ENCODE measurements at regions not wholly inside any gene's neighbourhood (a gene's known extent, or its start where the extent isn't known, plus 50 kb on each side); places are given as distances from the start of the nearest gene placed in this dataset.
A peak's percentile ranks its signal among the peaks of the same experiment; 100 is the strongest.

DNA sequence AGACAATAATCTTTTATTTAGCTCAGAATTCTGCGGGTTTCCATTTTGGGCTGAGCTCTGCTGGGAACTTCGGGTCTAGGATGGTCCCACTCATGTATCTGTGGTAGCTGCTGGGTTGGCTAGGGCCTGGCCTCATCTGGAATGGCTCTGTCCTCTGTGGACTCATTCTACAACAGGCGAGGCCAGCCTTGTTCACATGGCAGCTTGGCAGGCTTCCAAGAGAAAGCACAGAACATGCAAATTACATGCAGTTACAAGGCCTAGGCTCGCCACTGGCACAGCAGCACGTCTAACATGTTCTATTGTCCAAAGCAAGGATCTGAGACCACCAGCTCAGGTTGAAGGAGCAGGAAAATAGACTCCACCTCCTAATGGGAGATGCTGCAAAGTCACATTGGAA, 431.4 kb downstream of the PDCD6IP start:
- no peaks in the 10 kb centered on the region for H3K36me3 Mint-ChIP-seq
- no peaks in the 10 kb centered on the region for H3K9me3 Mint-ChIP-seq
- intact Hi-C loops (cut with micrococcal nuclease): no loop called here
- no peaks in the 10 kb centered on the region for H3K27me3 Mint-ChIP-seq
- ChIA-PET POLR2A (no interaction called here), CTCF (no interaction called here)
- H3K27ac Mint-ChIP-seq: no peak overlapping the region
- DNase-seq: no peak
- no peaks in the 10 kb centered on the region for H3K4me1 Mint-ChIP-seq (ENCODE audit: low read depth)
- no peak overlapping the region for H3K4me3 Mint-ChIP-seq

DNA sequence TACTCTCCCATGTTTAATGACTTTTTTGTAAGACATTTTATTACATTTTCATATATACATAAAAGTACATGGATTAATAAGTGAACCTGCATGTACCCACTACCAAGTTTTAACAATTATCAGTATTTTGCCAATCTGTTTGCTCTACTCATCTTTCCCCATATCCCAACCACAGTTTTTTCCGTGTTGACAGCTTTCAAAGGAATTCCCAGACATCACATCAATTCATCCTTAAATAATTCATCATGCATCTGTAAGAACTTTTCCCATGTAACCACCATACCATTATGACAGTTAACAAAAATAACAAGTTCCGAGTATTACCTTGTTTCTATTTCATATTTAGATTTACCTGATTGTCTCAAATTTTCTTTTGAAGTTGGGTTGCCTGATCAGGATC, 436.7 kb downstream of the PDCD6IP start:
- ChIA-PET POLR2A (no interaction called here), CTCF (no interaction called here)
- Mint-ChIP-seq H3K4me3 (no peak overlapping the region), H3K27ac (no peak overlapping the region), H3K27me3 (peaks cover 7% of the 10 kb centered on the region), H3K36me3 (no peaks in the 10 kb centered on the region), H3K4me1 (ENCODE audit: low read depth) (no peaks in the 10 kb centered on the region), H3K9me3 (no peaks in the 10 kb centered on the region)
- no peak for DNase-seq
- intact Hi-C loops (cut with micrococcal nuclease): no loop called here

- DNase-seq: no peak
- Mint-ChIP-seq H3K27ac (no peak overlapping the region), H3K4me1 (ENCODE audit: low read depth) (no peaks in the 10 kb centered on the region), H3K27me3 (peaks cover 7% of the 10 kb centered on the region), H3K9me3 (no peaks in the 10 kb centered on the region), H3K4me3 (no peak overlapping the region), H3K36me3 (no peaks in the 10 kb centered on the region)
- intact Hi-C loops (cut with micrococcal nuclease): no loop called here
- ChIA-PET CTCF (no interaction called here), POLR2A (no interaction called here)
Observed at GRCh38 chr3:34237946-34238345, 439.5 kb downstream of the PDCD6IP start.

- H3K4me3 Mint-ChIP-seq: no peak overlapping the region
- no peaks in the 10 kb centered on the region for H3K36me3 Mint-ChIP-seq
- CTCF ChIA-PET: no interaction called here
- no peaks in the 10 kb centered on the region for H3K9me3 Mint-ChIP-seq
- POLR2A ChIA-PET: no interaction called here
- intact Hi-C loops (cut with micrococcal nuclease): no loop called here
- H3K27me3 Mint-ChIP-seq: peaks cover 7% of the 10 kb centered on the region
- DNase-seq: no peak
- H3K4me1 Mint-ChIP-seq (ENCODE audit: low read depth): no peaks in the 10 kb centered on the region
- no peak overlapping the region for H3K27ac Mint-ChIP-seq
Observed at GRCh38 chr3:34238407-34238806, 440.0 kb downstream of the PDCD6IP start.

- Mint-ChIP-seq H3K36me3 (no peaks in the 10 kb centered on the region), H3K9me3 (no peaks in the 10 kb centered on the region), H3K27me3 (peaks cover 7% of the 10 kb centered on the region), H3K27ac (no peak overlapping the region), H3K4me1 (ENCODE audit: low read depth) (no peaks in the 10 kb centered on the region), H3K4me3 (no peak overlapping the region)
- ChIA-PET CTCF (interaction anchor here (1.5 kb wide), 1 partner anchor 26 kb away, joined by 3 read pairs; no protein-coding TSS in a partner anchor), POLR2A (no interaction called here)
- DNase-seq: no peak
- intact Hi-C loops (cut with micrococcal nuclease): no loop called here
Observed at GRCh38 chr3:34239287-34239686, 440.9 kb downstream of the PDCD6IP start.

DNA sequence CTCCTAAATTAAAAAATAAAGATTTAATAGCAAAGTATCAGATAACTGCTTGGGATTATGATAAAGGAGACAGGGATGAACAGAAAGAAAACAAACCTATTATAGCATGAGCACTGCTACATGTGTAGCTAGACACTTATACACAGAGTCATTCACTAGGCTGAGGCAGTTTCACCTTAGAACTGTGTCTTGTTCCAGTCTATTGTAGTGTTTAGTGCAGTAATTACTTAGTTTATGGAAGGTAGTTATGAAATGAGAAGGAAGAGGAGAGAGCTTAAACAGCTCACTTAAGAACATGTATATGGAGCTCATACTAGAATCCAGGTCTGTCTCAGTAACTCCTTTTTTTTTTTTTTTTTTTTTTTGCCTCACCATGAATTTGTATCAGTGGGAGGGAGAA, 441.4 kb downstream of the PDCD6IP start:
- H3K9me3 Mint-ChIP-seq: no peaks in the 10 kb centered on the region
- DNase-seq: no peak
- CTCF ChIA-PET: interaction anchor here (1.5 kb wide), 1 partner anchor 25 kb away, joined by 3 read pairs; no protein-coding TSS in a partner anchor
- intact Hi-C loops (cut with micrococcal nuclease): no loop called here
- no peaks in the 10 kb centered on the region for H3K4me1 Mint-ChIP-seq (ENCODE audit: low read depth)
- peaks cover 7% of the 10 kb centered on the region for H3K27me3 Mint-ChIP-seq
- no peaks in the 10 kb centered on the region for H3K36me3 Mint-ChIP-seq
- no peak overlapping the region for H3K4me3 Mint-ChIP-seq
- POLR2A ChIA-PET: no interaction called here
- no peak overlapping the region for H3K27ac Mint-ChIP-seq

DNA sequence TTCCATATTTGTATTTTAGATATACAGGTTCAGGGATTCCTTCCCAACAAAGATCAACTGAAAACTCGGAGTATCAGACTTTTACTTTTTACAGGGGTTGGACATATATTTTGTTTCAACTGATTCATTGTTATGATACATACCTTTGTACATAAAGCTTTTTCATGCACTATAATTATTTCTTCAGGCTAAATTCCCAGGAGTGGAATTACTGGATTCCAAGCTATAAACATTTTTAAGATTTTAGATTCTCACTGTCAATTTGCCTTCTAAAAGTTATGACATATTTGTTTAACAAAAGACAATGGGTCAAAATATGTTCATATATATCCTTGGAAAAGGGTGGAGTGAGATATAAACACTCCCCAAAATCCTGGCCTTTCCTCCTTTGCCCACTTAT, 449.0 kb downstream of the PDCD6IP start:
- H3K27me3 Mint-ChIP-seq: no peaks in the 10 kb centered on the region
- no peak for DNase-seq
- peaks cover 4% of the 10 kb centered on the region for H3K4me1 Mint-ChIP-seq (ENCODE audit: low read depth)
- H3K9me3 Mint-ChIP-seq: no peaks in the 10 kb centered on the region
- ChIA-PET POLR2A (no interaction called here), CTCF (interaction anchor here (1.3 kb wide), 1 partner anchor 13 kb away, joined by 6 read pairs; no protein-coding TSS in a partner anchor)
- H3K36me3 Mint-ChIP-seq: no peaks in the 10 kb centered on the region
- H3K27ac Mint-ChIP-seq: no peak overlapping the region
- intact Hi-C loops (cut with micrococcal nuclease): no loop called here
- no peak overlapping the region for H3K4me3 Mint-ChIP-seq

- H3K27ac Mint-ChIP-seq: no peak overlapping the region
- intact Hi-C loops (cut with micrococcal nuclease): no loop called here
- no peak for DNase-seq
- H3K36me3 Mint-ChIP-seq: no peaks in the 10 kb centered on the region
- no peaks in the 10 kb centered on the region for H3K9me3 Mint-ChIP-seq
- H3K27me3 Mint-ChIP-seq: no peaks in the 10 kb centered on the region
- H3K4me3 Mint-ChIP-seq: no peak overlapping the region
- H3K4me1 Mint-ChIP-seq (ENCODE audit: low read depth): peaks cover 4% of the 10 kb centered on the region
- ChIA-PET CTCF (interaction anchor here (1.3 kb wide), 1 partner anchor 12 kb away, joined by 6 read pairs; no protein-coding TSS in a partner anchor), POLR2A (no interaction called here)
Observed at GRCh38 chr3:34248352-34248751, 449.9 kb downstream of the PDCD6IP start.

DNA sequence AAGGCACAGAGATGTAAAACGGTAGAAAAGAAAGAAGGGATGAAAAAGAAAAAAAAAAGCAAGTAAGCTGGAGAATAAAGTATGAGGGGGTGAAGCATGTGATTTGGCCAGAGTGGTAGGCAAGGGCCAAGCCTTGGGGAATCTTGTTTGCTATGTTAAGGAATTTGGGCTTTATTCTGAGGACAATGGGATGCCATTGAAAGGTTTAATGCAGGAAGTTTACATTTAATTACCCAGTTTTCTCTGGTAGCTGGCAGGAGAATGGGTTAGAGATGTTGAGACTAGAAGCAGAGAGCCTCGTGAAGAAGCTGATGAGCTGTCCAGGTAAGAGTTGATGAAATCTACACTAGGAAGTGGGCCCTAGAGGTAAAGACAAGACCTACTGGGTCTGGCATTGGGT, 455.9 kb downstream of the PDCD6IP start:
- Mint-ChIP-seq H3K27me3 (peaks cover 4% of the 10 kb centered on the region), H3K4me1 (ENCODE audit: low read depth) (no peaks in the 10 kb centered on the region), H3K9me3 (no peaks in the 10 kb centered on the region), H3K27ac (no peak overlapping the region), H3K36me3 (no peaks in the 10 kb centered on the region), H3K4me3 (no peak overlapping the region)
- POLR2A ChIA-PET: no interaction called here
- no peak for DNase-seq
- intact Hi-C loops (cut with micrococcal nuclease): no loop called here
- CTCF ChIA-PET: no interaction called here

GRCh38 chr3:34256021-34256420, 457.6 kb downstream of the PDCD6IP start:
- Mint-ChIP-seq H3K4me1 (ENCODE audit: low read depth) (no peaks in the 10 kb centered on the region), H3K27me3 (peaks cover 4% of the 10 kb centered on the region), H3K4me3 (no peak overlapping the region), H3K9me3 (no peaks in the 10 kb centered on the region), H3K36me3 (no peaks in the 10 kb centered on the region), H3K27ac (no peak overlapping the region)
- no peak for DNase-seq
- CTCF ChIA-PET: interaction anchor here (1.3 kb wide), 1 partner anchor 372 kb away, joined by 3 read pairs; no protein-coding TSS in a partner anchor
- POLR2A ChIA-PET: no interaction called here
- intact Hi-C loops (cut with micrococcal nuclease): no loop called here

GRCh38 chr3:34256791-34257190, 458.4 kb downstream of the PDCD6IP start:
- ChIA-PET POLR2A (no interaction called here), CTCF (interaction anchor here (1.3 kb wide), 1 partner anchor 373 kb away, joined by 3 read pairs; no protein-coding TSS in a partner anchor)
- no peaks in the 10 kb centered on the region for H3K9me3 Mint-ChIP-seq
- intact Hi-C loops (cut with micrococcal nuclease): no loop called here
- H3K27ac Mint-ChIP-seq: no peak overlapping the region
- H3K36me3 Mint-ChIP-seq: no peaks in the 10 kb centered on the region
- no peak for DNase-seq
- no peak overlapping the region for H3K4me3 Mint-ChIP-seq
- peaks cover 4% of the 10 kb centered on the region for H3K27me3 Mint-ChIP-seq
- H3K4me1 Mint-ChIP-seq (ENCODE audit: low read depth): no peaks in the 10 kb centered on the region

GRCh38 chr3:34258271-34258998, 460.0 kb downstream of the PDCD6IP start:
- H3K9me3 Mint-ChIP-seq: no peaks in the 10 kb centered on the region
- POLR2A ChIA-PET: no interaction called here
- no peaks in the 10 kb centered on the region for H3K36me3 Mint-ChIP-seq
- no peak for DNase-seq
- H3K4me1 Mint-ChIP-seq (ENCODE audit: low read depth): no peaks in the 10 kb centered on the region
- no peak overlapping the region for H3K4me3 Mint-ChIP-seq
- H3K27ac Mint-ChIP-seq: no peak overlapping the region
- H3K27me3 Mint-ChIP-seq: peaks cover 6% of the 10 kb centered on the region
- CTCF ChIA-PET: no interaction called here
- intact Hi-C loops (cut with micrococcal nuclease): no loop called here

DNA sequence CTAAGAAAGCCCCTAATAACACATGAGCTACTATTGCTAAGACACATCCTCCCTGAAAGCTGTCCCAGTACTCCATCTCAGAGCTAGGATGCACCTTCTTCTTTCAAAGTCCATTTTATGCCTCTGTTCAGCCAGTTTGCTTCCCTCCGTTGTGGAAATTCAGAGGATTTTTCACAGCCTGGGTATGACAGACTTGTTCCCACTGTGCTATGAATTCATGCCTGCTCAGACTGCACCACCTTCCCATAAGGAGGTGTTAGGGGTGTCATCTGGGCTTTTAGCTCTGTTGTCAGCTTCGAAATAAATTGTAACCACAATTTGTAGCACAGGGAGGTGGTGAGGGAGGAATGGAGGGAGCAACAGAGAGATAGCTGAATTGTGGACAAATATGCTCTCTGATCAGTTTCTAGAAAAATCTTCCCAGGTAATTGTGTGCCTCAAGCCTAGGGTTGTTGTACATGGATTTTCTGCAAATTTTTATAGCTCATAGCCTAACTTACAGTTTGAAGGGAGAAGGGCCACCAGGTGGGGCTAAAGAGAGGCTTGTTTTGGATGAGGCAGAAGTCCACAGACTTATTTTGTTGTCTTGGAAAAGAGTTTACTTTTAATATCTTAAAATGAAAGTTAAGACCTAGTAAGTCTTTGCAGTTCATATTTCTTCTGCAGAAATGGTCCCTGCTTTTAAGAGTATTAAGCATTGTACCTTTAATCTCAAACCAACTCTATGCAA, 462.0 kb downstream of the PDCD6IP start:
- ChIA-PET CTCF (interaction anchor here (1.0 to 1.8 kb wide), 8 partner anchors 9 to 424 kb away, joined by 3 to 6 read pairs (median 4); no protein-coding TSS in a partner anchor), POLR2A (no interaction called here)
- Mint-ChIP-seq H3K9me3 (no peaks in the 10 kb centered on the region), H3K4me1 (ENCODE audit: low read depth) (no peaks in the 10 kb centered on the region), H3K36me3 (no peaks in the 10 kb centered on the region), H3K27me3 (peaks cover 7% of the 10 kb centered on the region), H3K27ac (no peak overlapping the region), H3K4me3 (no peak overlapping the region)
- intact Hi-C loops (cut with micrococcal nuclease): no loop called here
- DNase-seq: peak; percentile 35

All from activated CD4-positive, alpha-beta memory T cell treated with anti-CD3 and anti-CD28 coated beads for 36 hours (primary cell).